ENCODE measurements at regions not wholly inside any gene's neighbourhood (a gene's known extent, or its start where the extent isn't known, plus 50 kb on each side); places are given as distances from the start of the nearest gene placed in this dataset.

- Mint-ChIP-seq H3K36me3 (ENCODE audit: insufficient read depth, unreplicated experiment) (no peaks in the 10 kb centered on the region), H3K27ac (ENCODE audit: unreplicated experiment) (no peak overlapping the region), H3K4me3 (ENCODE audit: low read depth, unreplicated experiment) (no peak overlapping the region), H3K9me3 (ENCODE audit: low read depth, unreplicated experiment) (no peaks in the 10 kb centered on the region), H3K27me3 (ENCODE audit: unreplicated experiment) (no peaks in the 10 kb centered on the region), H3K4me1 (ENCODE audit: low read depth, unreplicated experiment) (no peaks in the 10 kb centered on the region)
- intact Hi-C loops (cut with micrococcal nuclease; ENCODE audit: unreplicated experiment): no loop called here
- no peak for TF ChIP-seq CTCF (IDR thresholded peaks at IDR 0.05; ENCODE audit: unreplicated experiment)
- CTCF ChIA-PET: no interaction called here
- no peak for DNase-seq
- no TSS peak for BruUV-seq (replicated peaks)
These were observed 676.4 kb downstream of the PRELID2 start for GRCh38 chr5:145158730-145159129.

- CTCF ChIA-PET: no interaction called here
- no peak overlapping the region for H3K27ac Mint-ChIP-seq (ENCODE audit: unreplicated experiment)
These were observed 677.3 kb downstream of the PRELID2 start for GRCh38 chr5:145157841-145158240.

GRCh38 chr5:145141534-145141933 lies 693.6 kb downstream of the PRELID2 start:
- intact Hi-C loops (cut with micrococcal nuclease; ENCODE audit: unreplicated experiment): no loop called here
- H3K4me3 Mint-ChIP-seq (ENCODE audit: low read depth, unreplicated experiment): no peak overlapping the region
- DNase-seq: no peak
- no peaks in the 10 kb centered on the region for H3K9me3 Mint-ChIP-seq (ENCODE audit: low read depth, unreplicated experiment)
- H3K27ac Mint-ChIP-seq (ENCODE audit: unreplicated experiment): no peak overlapping the region
- no peak for TF ChIP-seq CTCF (IDR thresholded peaks at IDR 0.05; ENCODE audit: unreplicated experiment)
- H3K36me3 Mint-ChIP-seq (ENCODE audit: insufficient read depth, unreplicated experiment): no peaks in the 10 kb centered on the region
- H3K4me1 Mint-ChIP-seq (ENCODE audit: low read depth, unreplicated experiment): no peaks in the 10 kb centered on the region
- H3K27me3 Mint-ChIP-seq (ENCODE audit: unreplicated experiment): no peaks in the 10 kb centered on the region
- CTCF ChIA-PET: no interaction called here
- BruUV-seq (replicated peaks): no TSS peak

More at GRCh38 chr5:145157841-145158240, 677.3 kb downstream of the PRELID2 start:
- Mint-ChIP-seq H3K4me3 (ENCODE audit: low read depth, unreplicated experiment) (no peak overlapping the region), H3K36me3 (ENCODE audit: insufficient read depth, unreplicated experiment) (no peaks in the 10 kb centered on the region), H3K27me3 (ENCODE audit: unreplicated experiment) (no peaks in the 10 kb centered on the region), H3K4me1 (ENCODE audit: low read depth, unreplicated experiment) (no peaks in the 10 kb centered on the region), H3K9me3 (ENCODE audit: low read depth, unreplicated experiment) (no peaks in the 10 kb centered on the region)
- no peak for TF ChIP-seq CTCF (IDR thresholded peaks at IDR 0.05; ENCODE audit: unreplicated experiment)
- intact Hi-C loops (cut with micrococcal nuclease; ENCODE audit: unreplicated experiment): no loop called here
- BruUV-seq (replicated peaks): no TSS peak
- DNase-seq: no peak

DNA sequence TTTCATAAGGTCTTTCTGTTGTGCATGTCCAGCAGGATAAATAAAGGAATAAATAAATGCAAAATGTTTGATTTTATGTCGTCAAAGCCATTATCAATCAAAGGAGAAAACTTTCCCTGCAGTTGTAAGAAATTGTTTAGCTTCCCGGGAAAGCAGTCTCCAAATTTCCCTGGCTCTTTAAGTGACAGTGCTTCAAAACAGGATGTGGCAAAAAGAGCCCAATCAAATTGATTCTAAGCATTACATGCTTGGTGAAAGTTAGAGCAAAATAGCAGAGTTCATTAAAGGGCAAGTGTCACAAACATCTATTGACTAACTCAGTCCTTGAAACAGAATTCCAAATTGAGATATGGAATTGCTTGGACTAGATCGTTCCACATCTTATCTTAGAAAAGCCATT lies 704.1 kb downstream of the PRELID2 start:
- Mint-ChIP-seq H3K4me3 (ENCODE audit: low read depth, unreplicated experiment) (no peak overlapping the region), H3K36me3 (ENCODE audit: insufficient read depth, unreplicated experiment) (no peaks in the 10 kb centered on the region)

More for the DNA sequence above, 704.1 kb downstream of the PRELID2 start:
- CTCF ChIA-PET: no interaction called here
- no peak for DNase-seq
- no peak for TF ChIP-seq CTCF (IDR thresholded peaks at IDR 0.05; ENCODE audit: unreplicated experiment)
- Mint-ChIP-seq H3K27me3 (ENCODE audit: unreplicated experiment) (no peaks in the 10 kb centered on the region), H3K27ac (ENCODE audit: unreplicated experiment) (no peak overlapping the region), H3K9me3 (ENCODE audit: low read depth, unreplicated experiment) (no peaks in the 10 kb centered on the region), H3K4me1 (ENCODE audit: low read depth, unreplicated experiment) (no peaks in the 10 kb centered on the region)
- BruUV-seq (replicated peaks): no TSS peak
- intact Hi-C loops (cut with micrococcal nuclease; ENCODE audit: unreplicated experiment): no loop called here
